ENCODE measurements at regions not wholly inside any gene's neighbourhood (a gene's known extent, or its start where the extent isn't known, plus 50 kb on each side); places are given as distances from the start of the nearest gene placed in this dataset.

- TF ChIP-seq POLR2A (IDR thresholded peaks at IDR 0.05) (no peak), CTCF (IDR thresholded peaks at IDR 0.05) (no peak)
Measured at GRCh38 chr4:126719852-126720251, 912.9 kb upstream of the INTU start.
